ENCODE measurements at regions not wholly inside any gene's neighbourhood (a gene's known extent, or its start where the extent isn't known, plus 50 kb on each side); places are given as distances from the start of the nearest gene placed in this dataset.

GRCh38 chr2:8465560-8465959 lies 216.3 kb upstream of the ID2 start:
- TF ChIP-seq, protein P1, sequence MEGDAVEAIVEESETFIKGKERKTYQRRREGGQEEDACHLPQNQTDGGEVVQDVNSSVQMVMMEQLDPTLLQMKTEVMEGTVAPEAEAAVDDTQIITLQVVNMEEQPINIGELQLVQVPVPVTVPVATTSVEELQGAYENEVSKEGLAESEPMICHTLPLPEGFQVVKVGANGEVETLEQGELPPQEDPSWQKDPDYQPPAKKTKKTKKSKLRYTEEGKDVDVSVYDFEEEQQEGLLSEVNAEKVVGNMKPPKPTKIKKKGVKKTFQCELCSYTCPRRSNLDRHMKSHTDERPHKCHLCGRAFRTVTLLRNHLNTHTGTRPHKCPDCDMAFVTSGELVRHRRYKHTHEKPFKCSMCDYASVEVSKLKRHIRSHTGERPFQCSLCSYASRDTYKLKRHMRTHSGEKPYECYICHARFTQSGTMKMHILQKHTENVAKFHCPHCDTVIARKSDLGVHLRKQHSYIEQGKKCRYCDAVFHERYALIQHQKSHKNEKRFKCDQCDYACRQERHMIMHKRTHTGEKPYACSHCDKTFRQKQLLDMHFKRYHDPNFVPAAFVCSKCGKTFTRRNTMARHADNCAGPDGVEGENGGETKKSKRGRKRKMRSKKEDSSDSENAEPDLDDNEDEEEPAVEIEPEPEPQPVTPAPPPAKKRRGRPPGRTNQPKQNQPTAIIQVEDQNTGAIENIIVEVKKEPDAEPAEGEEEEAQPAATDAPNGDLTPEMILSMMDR (IDR thresholded peaks at IDR 0.05) = no peak
- no peak for TF ChIP-seq POLR2A (IDR thresholded peaks at IDR 0.05)

Measured in adrenal gland (tissue), 5 donors.